H9 (cell line): ENCODE measurements at regions not wholly inside any gene's neighbourhood (a gene's known extent, or its start where the extent isn't known, plus 50 kb on each side); places are given as distances from the start of the nearest gene placed in this dataset.

Experiments used
- DNase-seq: peaks from one replicate; pipeline ENCODE4 v3.0.0-alpha.2; 2017
- H2AFZ ChIP-seq: one replicate; pipeline ENCODE4 v1.6.1; 2013; ENCODE audit warnings: mild to moderate bottlenecking, low read length, control low read depth, moderate library complexity
- H2AK5ac ChIP-seq: 2 replicates; pipeline ENCODE4 v1.6.1; 2013; ENCODE audit warnings: low read length, control low read depth, mixed read lengths; ENCODE audit not compliant: insufficient read length
- H2BK120ac ChIP-seq: one replicate; pipeline ENCODE4 v1.6.1; 2013; ENCODE audit warnings: low read depth, mild to moderate bottlenecking, low read length, control low read depth, inconsistent platforms; ENCODE audit not compliant: poor library complexity, severe bottlenecking
- H2BK12ac ChIP-seq: 2 replicates; pipeline ENCODE4 v1.6.1; 2013; ENCODE audit warnings: low read length, control low read depth, mixed read lengths, low read depth; ENCODE audit not compliant: insufficient read length
- H2BK15ac ChIP-seq: 2 replicates; pipeline ENCODE4 v1.6.1; 2013; ENCODE audit warnings: low read depth, low read length, control low read depth
- H2BK20ac ChIP-seq: one replicate; pipeline ENCODE4 v1.6.1; 2013; ENCODE audit warnings: low read depth, mild to moderate bottlenecking, low read length, control low read depth, inconsistent platforms; ENCODE audit not compliant: poor library complexity, severe bottlenecking
- H2BK5ac ChIP-seq: 2 replicates; pipeline ENCODE4 v1.6.1; 2013; ENCODE audit warnings: low read length, control low read depth, mixed read lengths; ENCODE audit not compliant: insufficient read length
- H3K14ac ChIP-seq: 2 replicates; pipeline ENCODE4 v1.6.1; 2013; ENCODE audit warnings: low read length, control low read depth; ENCODE audit not compliant: insufficient read depth
- H3K18ac ChIP-seq: 2 replicates; pipeline ENCODE4 v1.6.1; 2013; ENCODE audit warnings: low read depth, mild to moderate bottlenecking, mixed read lengths, low read length, control low read depth; ENCODE audit not compliant: insufficient read length
- H3K23ac ChIP-seq: 2 replicates; pipeline ENCODE4 v1.6.1; 2013; ENCODE audit warnings: low read length, control low read depth, mixed read lengths, low read depth; ENCODE audit not compliant: insufficient read length
- H3K23me2 ChIP-seq: 2 replicates; pipeline ENCODE4 v1.6.1; 2013; ENCODE audit warnings: low read depth, mild to moderate bottlenecking, mixed read lengths, low read length, control low read depth; ENCODE audit not compliant: insufficient read length, poor library complexity, severe bottlenecking
- H3K27ac ChIP-seq: 2 replicates; pipeline ENCODE4 v1.5.1; 2013; ENCODE audit warnings: low read length, control low read depth, mixed read lengths, low read depth; ENCODE audit not compliant: insufficient read length
- H3K27me3 ChIP-seq: 2 replicates; pipeline ENCODE4 v1.6.1; 2013; ENCODE audit warnings: low read length, control low read depth, inconsistent platforms; ENCODE audit not compliant: insufficient read depth
- H3K4ac ChIP-seq: 2 replicates; pipeline ENCODE4 v1.6.1; 2013; ENCODE audit warnings: low read depth, mild to moderate bottlenecking, control low read depth, inconsistent platforms, low read length, moderate library complexity
- H3K4me1 ChIP-seq: 2 replicates; pipeline ENCODE4 v1.6.1; 2013; ENCODE audit warnings: low read length, control low read depth, inconsistent platforms; ENCODE audit not compliant: insufficient read depth
- H3K4me2 ChIP-seq: 2 replicates; pipeline ENCODE4 v1.6.1; 2013; ENCODE audit warnings: low read length, control low read depth, mixed read lengths; ENCODE audit not compliant: insufficient read length, insufficient read depth
- H3K56ac ChIP-seq: 2 replicates; pipeline ENCODE4 v1.6.1; 2013; ENCODE audit warnings: low read depth, mild to moderate bottlenecking, mixed read lengths, low read length, control low read depth; ENCODE audit not compliant: insufficient read length
- H3K79me1 ChIP-seq: 2 replicates; pipeline ENCODE4 v1.6.1; 2013; ENCODE audit warnings: low read depth, mild to moderate bottlenecking, moderate library complexity, low read length, control low read depth, inconsistent platforms; ENCODE audit not compliant: insufficient read depth, poor library complexity, severe bottlenecking
- H3K79me2 ChIP-seq: 2 replicates; pipeline ENCODE4 v1.6.1; 2013; ENCODE audit warnings: low read length, control low read depth, inconsistent platforms; ENCODE audit not compliant: insufficient read depth
- H3K9ac ChIP-seq: 2 replicates; pipeline ENCODE4 v1.6.1; 2013; ENCODE audit warnings: low read length, control low read depth, mixed read lengths; ENCODE audit not compliant: insufficient read length; ENCODE audit errors: extremely low read depth
- H3K9me3 ChIP-seq: one replicate; pipeline ENCODE4 v1.6.1; 2013; ENCODE audit warnings: low read depth, low read length, inconsistent platforms; ENCODE audit not compliant: control insufficient read depth
- H3T11ph ChIP-seq: one replicate; pipeline ENCODE4 v1.6.1; 2013; ENCODE audit warnings: mild to moderate bottlenecking, low read length, control low read depth, inconsistent platforms
- H4K20me1 ChIP-seq: one replicate; pipeline ENCODE4 v1.6.1; 2013; ENCODE audit not compliant: control insufficient read depth, insufficient read length, insufficient read depth
- H4K5ac ChIP-seq: 2 replicates; pipeline ENCODE4 v1.6.1; 2013; ENCODE audit warnings: low read depth, mild to moderate bottlenecking, mixed read lengths, low read length, control low read depth; ENCODE audit not compliant: insufficient read length
- H4K8ac ChIP-seq: replicated peaks from 2 replicates; pipeline ENCODE4 v1.6.1; 2013; ENCODE audit warnings: low read length, control low read depth, mixed read lengths, low read depth; ENCODE audit not compliant: insufficient read length
- H4K91ac ChIP-seq: 2 replicates; pipeline ENCODE4 v1.6.1; 2013; ENCODE audit warnings: low read depth, mild to moderate bottlenecking, moderate library complexity, mixed read lengths, low read length, control low read depth; ENCODE audit not compliant: insufficient read length
- H3K27ac Mint-ChIP-seq, 3 experiments: 2 replicates in 2 of 3; 3 replicates in 1 of 3; pipeline ENCODE4 v1.8.0; 2020 to 2021; ENCODE audit warnings: mixed read lengths in 3 of 3, mild to moderate bottlenecking in 1 of 3, moderate library complexity in 1 of 3
- H3K27me3 Mint-ChIP-seq: 2 replicates; pipeline ENCODE4 v1.8.0; 2021; ENCODE audit warnings: low read depth, mild to moderate bottlenecking, moderate library complexity, mixed read lengths
- H3K36me3 Mint-ChIP-seq, 3 experiments: 2 replicates in 2 of 3; 3 replicates in 1 of 3; pipeline ENCODE4 v1.8.0; 2020 to 2021; ENCODE audit warnings: low read depth in 3 of 3, mixed read lengths in 3 of 3; ENCODE audit not compliant: insufficient read depth in 1 of 3
- H3K4me1 Mint-ChIP-seq, 2 experiments: 2 replicates each; pipeline ENCODE4 v1.8.0; 2020; ENCODE audit warnings: mixed read lengths in 2 of 2
- H3K4me3 Mint-ChIP-seq, 2 experiments: 2 replicates in 1 of 2; 3 replicates in 1 of 2; pipeline ENCODE4 v1.8.0; 2020 to 2021; ENCODE audit warnings: mild to moderate bottlenecking in 2 of 2, mixed read lengths in 2 of 2, moderate library complexity in 1 of 2
- H3K9me3 Mint-ChIP-seq, 2 experiments: 2 replicates in 1 of 2; 3 replicates in 1 of 2; pipeline ENCODE4 v1.8.0; 2020; ENCODE audit warnings: mild to moderate bottlenecking in 2 of 2, mixed read lengths in 2 of 2, moderate library complexity in 1 of 2
- WGBS: extraction: QIAGEN DNeasy Blood & Tissue Kit; methylation state at CpG from one replicate; pipeline ENCODE4 v1.1.7; 2013; ENCODE audit warnings: missing lambda C conversion rate, low lambda C conversion rate, mixed read lengths; ENCODE audit not compliant: insufficient read length; ENCODE audit errors: extremely low coverage; 5-methylcytosine and 5-hydroxymethylcytosine counted together
- TF ChIP-seq, protein P1 (sequence below): fragments of 200-600 bp; sonication (generic); conservative IDR thresholded peaks from 3 replicates; pipeline ENCODE4 v1.8.0; 2021; ENCODE audit warnings: antibody characterized with exemption, mild to moderate bottlenecking

DNA sequence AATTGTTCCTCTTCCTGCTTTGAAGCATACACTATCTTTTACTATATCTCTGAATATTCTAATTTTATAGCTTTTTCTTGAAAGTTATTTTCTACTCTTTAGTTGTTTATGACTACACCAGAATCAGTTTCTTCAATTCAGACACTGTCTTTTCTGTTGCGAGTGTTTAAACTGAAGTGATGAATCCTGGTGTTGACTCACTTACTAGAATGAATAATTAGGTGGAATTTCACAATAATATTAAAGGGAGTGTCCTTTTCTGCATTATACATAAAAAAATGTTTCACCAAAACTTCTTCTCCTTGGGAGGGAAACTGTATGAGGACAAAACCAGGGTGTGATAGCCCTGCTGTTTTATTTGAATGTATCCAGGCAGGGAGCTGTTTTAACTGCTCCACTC lies 1383.1 kb downstream of the C4orf33 start:
- H2BK12ac ChIP-seq = no peak overlapping the region
- no peak overlapping the region for H3K14ac ChIP-seq
- H3T11ph ChIP-seq = no peak overlapping the region
- no peak overlapping the region for H2AFZ ChIP-seq
- no peak overlapping the region for H3K9ac ChIP-seq
- no peak overlapping the region for H3K4ac ChIP-seq
- no peak overlapping the region for H3K18ac ChIP-seq
- no peaks in the 10 kb centered on the region; a peak in 2 of 7 replicates for H3K36me3 Mint-ChIP-seq
- H3K27me3 Mint-ChIP-seq = no peaks in the 10 kb centered on the region
- H2BK15ac ChIP-seq = no peak overlapping the region
- H3K27ac Mint-ChIP-seq = no peak overlapping the region
- no peaks in the 10 kb centered on the region for H3K79me1 ChIP-seq
- no peak overlapping the region for H3K4me2 ChIP-seq
- no peak overlapping the region for H3K27ac ChIP-seq
- no peak for DNase-seq
- no CpG with 5 or more reads among the region's 1 CpG for WGBS
- H3K4me3 Mint-ChIP-seq = no peak overlapping the region
- H3K23me2 ChIP-seq = no peaks in the 10 kb centered on the region
- no peaks in the 10 kb centered on the region for H3K79me2 ChIP-seq
- TF ChIP-seq, protein P1, sequence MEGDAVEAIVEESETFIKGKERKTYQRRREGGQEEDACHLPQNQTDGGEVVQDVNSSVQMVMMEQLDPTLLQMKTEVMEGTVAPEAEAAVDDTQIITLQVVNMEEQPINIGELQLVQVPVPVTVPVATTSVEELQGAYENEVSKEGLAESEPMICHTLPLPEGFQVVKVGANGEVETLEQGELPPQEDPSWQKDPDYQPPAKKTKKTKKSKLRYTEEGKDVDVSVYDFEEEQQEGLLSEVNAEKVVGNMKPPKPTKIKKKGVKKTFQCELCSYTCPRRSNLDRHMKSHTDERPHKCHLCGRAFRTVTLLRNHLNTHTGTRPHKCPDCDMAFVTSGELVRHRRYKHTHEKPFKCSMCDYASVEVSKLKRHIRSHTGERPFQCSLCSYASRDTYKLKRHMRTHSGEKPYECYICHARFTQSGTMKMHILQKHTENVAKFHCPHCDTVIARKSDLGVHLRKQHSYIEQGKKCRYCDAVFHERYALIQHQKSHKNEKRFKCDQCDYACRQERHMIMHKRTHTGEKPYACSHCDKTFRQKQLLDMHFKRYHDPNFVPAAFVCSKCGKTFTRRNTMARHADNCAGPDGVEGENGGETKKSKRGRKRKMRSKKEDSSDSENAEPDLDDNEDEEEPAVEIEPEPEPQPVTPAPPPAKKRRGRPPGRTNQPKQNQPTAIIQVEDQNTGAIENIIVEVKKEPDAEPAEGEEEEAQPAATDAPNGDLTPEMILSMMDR = no peak
- no peak overlapping the region for H4K8ac ChIP-seq
- H3K9me3 Mint-ChIP-seq = no peaks in the 10 kb centered on the region
- no peak overlapping the region for H4K91ac ChIP-seq
- no peak overlapping the region for H2BK5ac ChIP-seq
- no peak overlapping the region for H2AK5ac ChIP-seq
- no peak overlapping the region for H2BK120ac ChIP-seq
- H3K9me3 ChIP-seq = no peaks in the 10 kb centered on the region
- H2BK20ac ChIP-seq = no peak overlapping the region
- H3K4me1 ChIP-seq = no peaks in the 10 kb centered on the region
- no peak overlapping the region for H4K5ac ChIP-seq
- no peaks in the 10 kb centered on the region for H3K4me1 Mint-ChIP-seq
- H3K27me3 ChIP-seq = no peaks in the 10 kb centered on the region
- no peaks in the 10 kb centered on the region for H4K20me1 ChIP-seq
- H3K23ac ChIP-seq = no peak overlapping the region
- H3K56ac ChIP-seq = no peak overlapping the region
